ENCODE measurements at regions not wholly inside any gene's neighbourhood (a gene's known extent, or its start where the extent isn't known, plus 50 kb on each side); places are given as distances from the start of the nearest gene placed in this dataset.

DNA sequence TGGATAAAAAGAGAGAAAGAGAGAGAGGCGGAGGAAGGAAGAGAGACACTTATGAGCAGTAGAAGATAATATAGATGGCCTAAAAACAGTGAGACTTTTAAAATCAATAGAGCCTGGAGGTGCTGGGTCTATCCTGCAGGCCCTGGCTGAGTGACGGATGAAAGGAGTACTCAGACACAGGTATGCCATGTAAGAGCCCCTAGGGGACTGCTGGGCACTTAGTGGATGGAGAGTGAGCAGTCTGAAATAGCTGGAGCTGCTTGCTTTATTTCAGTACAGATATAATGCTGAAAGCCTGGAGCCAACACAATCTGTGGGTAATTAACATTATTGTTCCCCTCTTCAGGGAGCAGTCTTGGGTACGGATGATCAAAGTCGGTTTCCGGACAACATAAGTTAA is 578.6 kb downstream of the SPOCK3 start:
- no peak for DNase-seq

DNA sequence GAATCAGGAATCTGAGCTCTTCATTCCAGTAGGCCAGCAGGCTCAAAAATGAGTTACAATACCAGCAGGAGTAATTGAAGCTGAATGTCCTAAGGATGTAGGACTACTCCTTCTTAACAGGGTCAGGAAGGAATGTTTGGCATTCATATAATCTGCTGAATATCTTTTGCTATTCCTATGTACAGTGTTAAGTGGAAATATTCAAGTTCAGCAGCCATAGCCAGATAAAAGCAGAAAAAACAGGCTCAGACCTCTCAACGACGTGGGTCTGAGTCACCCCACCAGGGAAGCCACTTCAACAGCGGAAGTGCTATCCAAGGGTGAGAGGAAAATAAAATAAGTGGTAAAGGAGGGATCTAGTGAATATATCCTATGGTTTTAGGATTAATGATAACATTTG is 577.0 kb downstream of the SPOCK3 start:
- no peak for DNase-seq

GRCh38 chr4:166658585-166658984 is 575.7 kb downstream of the SPOCK3 start:
- DNase-seq, result no peak

DNA sequence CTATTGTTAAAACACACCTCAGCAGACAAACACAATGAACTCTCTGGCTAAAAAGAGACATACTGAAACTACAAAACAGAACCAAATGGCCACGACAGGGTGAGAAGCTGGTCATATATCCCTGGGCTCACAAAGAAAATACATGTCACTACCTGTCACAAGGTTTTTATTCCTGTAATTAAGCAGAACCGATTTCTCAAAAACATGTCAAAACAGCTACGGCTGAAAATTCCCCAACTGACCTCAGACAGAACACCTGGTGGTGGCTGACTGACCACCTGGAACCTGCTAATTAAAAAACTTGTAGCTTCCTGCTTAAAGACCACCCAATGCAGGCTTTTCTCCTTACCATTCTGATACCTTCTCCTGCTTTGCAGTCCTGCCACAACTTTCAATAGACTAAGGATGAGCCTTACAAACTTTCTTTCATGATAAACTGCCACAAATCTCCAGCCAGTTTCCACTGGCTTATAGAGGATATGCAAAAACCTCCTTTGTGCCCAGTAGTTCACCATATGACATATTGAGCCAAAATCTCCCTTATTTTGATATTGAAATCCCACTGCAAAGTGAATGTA is 571.9 kb downstream of the SPOCK3 start:
- DNase-seq, result no peak

- no peak for DNase-seq
These were observed 564.0 kb downstream of the SPOCK3 start for GRCh38 chr4:166670341-166670740.

DNA sequence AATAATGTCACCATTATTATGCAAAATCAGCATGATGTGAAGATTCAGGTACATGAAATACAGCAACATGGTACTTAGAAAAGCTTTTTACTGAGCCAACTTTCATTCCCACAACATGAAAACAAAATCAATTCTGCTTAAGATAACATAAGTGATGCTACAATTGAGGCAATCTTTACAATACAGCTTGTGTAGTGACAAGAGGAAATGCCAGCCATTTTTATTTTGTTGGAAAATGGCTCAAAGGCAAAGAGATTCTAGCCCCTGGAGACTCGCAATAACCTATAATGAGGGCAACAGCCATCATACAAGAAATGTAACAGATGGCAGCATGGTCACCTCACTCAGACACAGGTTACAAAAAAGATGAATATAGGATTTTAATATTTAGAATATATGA is 560.4 kb downstream of the SPOCK3 start:
- DNase-seq, result no peak

DNA sequence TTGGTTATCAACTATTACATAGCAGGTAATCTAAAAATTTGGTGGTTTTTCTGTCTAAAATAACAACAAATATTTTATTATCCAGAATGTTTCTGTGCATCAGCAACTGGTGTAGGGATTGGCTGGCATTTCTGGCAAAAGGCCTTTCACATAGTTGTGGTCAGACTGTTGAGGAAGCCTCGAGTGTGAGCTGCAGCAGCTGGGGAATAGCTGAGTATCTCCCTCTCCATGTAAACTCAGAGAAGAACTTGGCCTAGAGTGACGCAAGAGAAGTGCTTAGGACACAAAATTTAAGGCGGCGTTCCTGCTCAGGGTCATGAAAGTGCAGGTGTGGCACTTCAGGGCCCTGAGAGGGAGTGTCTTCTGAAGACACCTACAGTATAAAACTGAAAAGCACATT is 558.9 kb downstream of the SPOCK3 start:
- DNase-seq, result no peak

DNA sequence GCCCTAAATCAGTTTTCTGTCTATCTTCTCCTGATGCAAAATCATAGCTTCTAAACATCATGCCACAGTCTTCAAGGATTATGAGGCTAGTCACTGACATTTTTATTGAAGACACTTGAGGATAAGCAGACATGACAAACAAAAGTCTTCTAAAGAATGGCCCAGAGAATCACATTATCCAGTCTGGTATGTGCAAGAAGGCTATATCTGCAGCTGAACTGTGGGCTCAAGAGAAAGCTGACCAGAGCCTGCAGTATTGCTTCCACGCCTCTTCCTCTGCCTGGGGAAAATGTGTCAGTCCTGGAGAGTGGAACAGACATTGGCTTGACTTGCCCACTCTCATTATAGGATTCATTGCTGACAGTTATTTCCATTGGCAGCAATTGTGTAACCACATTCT is 553.5 kb downstream of the SPOCK3 start:
- no peak for DNase-seq

DNA sequence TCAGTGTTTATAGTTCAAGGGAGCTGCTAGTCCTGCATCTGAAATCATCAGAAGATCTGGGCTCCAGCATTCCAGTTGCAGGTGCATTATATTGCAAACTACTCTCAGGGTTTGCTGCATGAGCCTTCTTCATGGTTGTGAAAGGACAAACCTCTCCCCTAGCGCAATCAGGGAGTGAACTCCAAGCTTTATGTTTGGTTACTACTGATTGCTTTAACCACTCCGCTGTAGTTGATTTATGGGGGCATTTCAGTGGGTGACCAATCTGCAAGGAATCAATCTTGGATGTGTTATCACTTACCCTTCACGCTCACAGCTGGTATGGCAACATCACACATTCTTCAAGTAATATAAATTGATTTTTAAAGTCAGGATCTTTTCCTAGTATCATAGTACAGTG is 552.1 kb downstream of the SPOCK3 start:
- DNase-seq, result no peak
